Cardiac muscle cell (in vitro differentiated cells and primary cell): ENCODE measurements at regions not wholly inside any gene's neighbourhood (a gene's known extent, or its start where the extent isn't known, plus 50 kb on each side); places are given as distances from the start of the nearest gene placed in this dataset.
"Not testable (repeated sequence)": the region's sequence is repeated elsewhere in the genome, so short reads cannot be mapped to it uniquely, and the experiment has no call there.

Experiments used
- DNase-seq, 2 donors: peaks; one replicate each; pipeline versions ENCODE4 v3.0.0 to v3.0.0-alpha.2; 2010 to 2017; ENCODE audit warnings: low read depth in 1 of 2, low spot score in 1 of 2
- H3K27ac ChIP-seq: fragments of 200-600 bp; sonication (generic); 2 replicates; pipeline ENCODE4 v1.5.1; 2016
- H3K27me3 ChIP-seq: fragments of 200-600 bp; sonication (generic); 2 replicates; pipeline ENCODE4 v1.6.0; 2016; ENCODE audit warnings: control low read depth
- H3K36me3 ChIP-seq: fragments of 200-600 bp; sonication (generic); 2 replicates; pipeline ENCODE4 v1.5.1; 2016; ENCODE audit warnings: control low read depth
- H3K4me1 ChIP-seq: fragments of 200-600 bp; sonication (generic); 2 replicates; pipeline ENCODE4 v1.8.1; 2017; ENCODE audit warnings: low read depth, mild to moderate bottlenecking, mixed run types
- H3K4me3 ChIP-seq: fragments of 200-600 bp; sonication (generic); 2 replicates; pipeline ENCODE4 v1.5.1; 2016; ENCODE audit warnings: mild to moderate bottlenecking
- H3K9me3 ChIP-seq: fragments of 200-600 bp; sonication (generic); 2 replicates; pipeline ENCODE4 v1.5.1; 2017; ENCODE audit warnings: low read depth, mild to moderate bottlenecking, control low read depth
- TF ChIP-seq, protein P1 (sequence below): IDR thresholded peaks from 2 replicates; pipeline ENCODE4 v1.5.1; 2012; ENCODE audit warnings: low read depth, mild to moderate bottlenecking, low read length

DNA sequence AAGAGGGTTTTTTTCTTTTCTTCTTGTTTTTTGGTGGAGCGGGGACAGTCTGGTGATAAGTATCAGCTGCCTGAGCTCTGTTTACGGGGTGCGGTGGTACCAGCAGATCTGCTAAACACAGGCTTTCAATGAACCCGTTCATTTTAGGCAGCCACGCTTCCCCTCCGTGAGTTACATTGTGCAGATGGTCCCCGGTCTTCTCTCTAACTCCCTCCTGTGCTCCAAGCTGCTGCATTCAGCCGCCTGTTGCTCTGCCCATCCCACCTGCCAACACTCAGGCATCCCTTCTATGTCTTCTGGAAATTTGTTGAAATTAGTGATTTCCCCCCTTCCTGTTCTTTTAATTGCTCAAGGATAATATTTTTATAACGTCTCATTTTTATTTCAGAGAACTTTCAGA lies 82.1 kb upstream of the ELAC2 start:
- H3K4me3 ChIP-seq, result no peak overlapping the region
- TF ChIP-seq, protein P1, sequence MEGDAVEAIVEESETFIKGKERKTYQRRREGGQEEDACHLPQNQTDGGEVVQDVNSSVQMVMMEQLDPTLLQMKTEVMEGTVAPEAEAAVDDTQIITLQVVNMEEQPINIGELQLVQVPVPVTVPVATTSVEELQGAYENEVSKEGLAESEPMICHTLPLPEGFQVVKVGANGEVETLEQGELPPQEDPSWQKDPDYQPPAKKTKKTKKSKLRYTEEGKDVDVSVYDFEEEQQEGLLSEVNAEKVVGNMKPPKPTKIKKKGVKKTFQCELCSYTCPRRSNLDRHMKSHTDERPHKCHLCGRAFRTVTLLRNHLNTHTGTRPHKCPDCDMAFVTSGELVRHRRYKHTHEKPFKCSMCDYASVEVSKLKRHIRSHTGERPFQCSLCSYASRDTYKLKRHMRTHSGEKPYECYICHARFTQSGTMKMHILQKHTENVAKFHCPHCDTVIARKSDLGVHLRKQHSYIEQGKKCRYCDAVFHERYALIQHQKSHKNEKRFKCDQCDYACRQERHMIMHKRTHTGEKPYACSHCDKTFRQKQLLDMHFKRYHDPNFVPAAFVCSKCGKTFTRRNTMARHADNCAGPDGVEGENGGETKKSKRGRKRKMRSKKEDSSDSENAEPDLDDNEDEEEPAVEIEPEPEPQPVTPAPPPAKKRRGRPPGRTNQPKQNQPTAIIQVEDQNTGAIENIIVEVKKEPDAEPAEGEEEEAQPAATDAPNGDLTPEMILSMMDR, result no peak
- H3K27me3 ChIP-seq, result no peaks in the 10 kb centered on the region
- no peaks in the 10 kb centered on the region for H3K36me3 ChIP-seq
- no peak for DNase-seq
- H3K9me3 ChIP-seq, result no peaks in the 10 kb centered on the region
- H3K27ac ChIP-seq, result no peak overlapping the region
- no peaks in the 10 kb centered on the region for H3K4me1 ChIP-seq

GRCh38 chr17:13099089-13099735 lies 81.4 kb upstream of the ELAC2 start:
- no peak for DNase-seq
- Histone ChIP-seq H3K4me3 (no peak overlapping the region), H3K27me3 (no peaks in the 10 kb centered on the region), H3K4me1 (no peaks in the 10 kb centered on the region), H3K36me3 (no peaks in the 10 kb centered on the region), H3K9me3 (no peaks in the 10 kb centered on the region), H3K27ac (no peak overlapping the region)
- TF ChIP-seq, protein P1, result no peak

GRCh38 chr17:13096291-13096690 lies 78.5 kb upstream of the ELAC2 start:
- no peaks in the 10 kb centered on the region for H3K36me3 ChIP-seq
- no peak overlapping the region for H3K27ac ChIP-seq
- no peaks in the 10 kb centered on the region for H3K9me3 ChIP-seq
- H3K27me3 ChIP-seq, result no peaks in the 10 kb centered on the region
- H3K4me3 ChIP-seq, result no peak overlapping the region
- TF ChIP-seq, protein P1, result no peak
- no peak for DNase-seq
- H3K4me1 ChIP-seq, result no peaks in the 10 kb centered on the region

DNA sequence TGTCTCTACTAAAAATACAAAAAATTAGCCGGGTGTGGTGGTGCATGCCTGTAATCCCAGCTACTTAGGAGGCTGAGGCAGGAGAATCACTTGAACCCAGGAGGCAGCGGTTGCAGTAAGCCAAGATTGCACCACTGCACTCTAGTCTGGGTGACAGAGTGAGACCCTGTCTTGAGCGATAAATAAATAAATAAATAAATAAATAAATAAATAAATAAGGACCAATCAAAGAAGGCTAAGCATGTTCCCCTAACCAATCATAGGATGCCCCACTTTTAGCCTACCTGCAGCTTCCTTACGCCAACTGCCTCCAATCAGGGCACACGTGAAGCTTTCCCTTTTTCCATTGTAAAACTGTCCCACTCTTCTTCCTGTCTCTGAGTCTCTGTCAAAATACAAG lies 74.2 kb upstream of the ELAC2 start:
- not testable (repeated sequence) for H3K27me3 ChIP-seq, H3K27ac ChIP-seq, DNase-seq, H3K4me3 ChIP-seq, H3K36me3 ChIP-seq, H3K9me3 ChIP-seq, H3K4me1 ChIP-seq

GRCh38 chr17:13088666-13089065 lies 70.8 kb upstream of the ELAC2 start:
- no peak overlapping the region for H3K27ac ChIP-seq
- H3K27me3 ChIP-seq, result no peaks in the 10 kb centered on the region
- TF ChIP-seq, protein P1, result no peak

DNA sequence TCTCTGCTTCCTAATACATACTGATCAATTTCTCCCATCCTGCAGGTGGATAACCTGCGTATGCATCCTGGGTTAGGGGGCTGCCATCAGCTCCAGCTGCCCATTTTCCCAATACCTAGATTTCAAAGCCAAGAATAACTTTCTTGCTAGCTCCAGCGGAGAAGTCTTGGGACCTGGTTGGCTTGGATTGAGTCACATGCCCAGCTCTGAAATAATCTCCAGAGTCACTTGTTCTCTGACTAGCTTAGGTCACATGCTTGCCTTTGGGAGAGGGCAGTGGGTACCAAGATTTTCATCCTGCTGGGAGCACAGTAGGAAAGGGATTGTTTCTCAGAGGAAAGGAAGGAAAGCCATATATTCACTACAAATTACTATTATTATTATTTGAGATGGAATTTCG lies 70.0 kb upstream of the ELAC2 start:
- TF ChIP-seq, protein P1, result no peak
- Histone ChIP-seq H3K9me3 (no peaks in the 10 kb centered on the region), H3K4me1 (no peaks in the 10 kb centered on the region), H3K4me3 (no peak overlapping the region), H3K36me3 (no peaks in the 10 kb centered on the region), H3K27ac (no peak overlapping the region), H3K27me3 (no peaks in the 10 kb centered on the region)
- no peak for DNase-seq

More at GRCh38 chr17:13088666-13089065, 70.8 kb upstream of the ELAC2 start:
- no peaks in the 10 kb centered on the region for H3K9me3 ChIP-seq
- H3K4me3 ChIP-seq, result no peak overlapping the region
- H3K4me1 ChIP-seq, result no peaks in the 10 kb centered on the region
- H3K36me3 ChIP-seq, result no peaks in the 10 kb centered on the region
- no peak for DNase-seq
